Stimulated activated CD4-positive, alpha-beta T cell treated with anti-CD3 and anti-CD28 coated beads, Interleukin-1b, Interleukin-23, amount 100 ng/mL, for 4 hours (primary cell): ENCODE measurements at regions not wholly inside any gene's neighbourhood (a gene's known extent, or its start where the extent isn't known, plus 50 kb on each side); places are given as distances from the start of the nearest gene placed in this dataset.
"Not testable (repeated sequence)": the region's sequence is repeated elsewhere in the genome, so short reads cannot be mapped to it uniquely, and the experiment has no call there.

ENCODE experiments used
- DNase-seq, 2 donors: peaks; one replicate each; pipeline ENCODE4 v3.0.0-alpha.2; 2020; ENCODE audit warnings: low read depth in 2 of 2

DNA sequence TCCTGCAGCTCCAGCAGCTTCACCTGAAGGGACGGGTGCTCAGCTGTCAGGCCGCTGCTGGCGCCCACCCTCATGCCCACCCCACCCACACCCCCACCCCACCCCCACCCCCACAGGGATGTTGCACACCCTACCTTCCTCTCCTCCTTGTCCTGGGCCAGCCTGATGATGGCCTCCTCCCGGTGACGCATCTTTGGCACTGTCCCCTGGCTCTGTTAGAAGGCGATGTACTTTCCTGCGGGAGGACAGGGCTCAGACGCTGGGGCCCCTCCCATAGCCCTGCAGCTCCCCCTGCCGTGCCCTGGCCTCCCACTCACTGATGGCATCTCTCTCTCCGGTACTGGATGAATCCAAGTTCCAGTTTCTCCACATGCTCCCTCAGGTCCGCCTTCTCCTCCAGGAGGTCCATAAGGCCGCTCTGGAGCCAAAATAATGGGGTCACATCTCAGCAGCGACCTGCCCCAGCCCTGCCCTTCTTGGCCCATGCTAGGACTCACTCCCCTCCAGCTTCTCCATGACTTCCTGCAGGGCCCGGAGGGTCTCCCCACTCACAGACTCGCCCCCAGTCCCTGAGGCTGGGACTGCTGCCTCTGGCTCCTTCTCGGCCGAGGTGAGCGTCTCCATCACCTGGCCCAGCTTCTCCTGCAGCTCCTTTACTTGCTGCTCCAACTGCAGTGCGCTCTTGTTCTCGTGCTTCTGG lies 55.2 kb downstream of the GOLGA8B start:
- not testable (repeated sequence) for DNase-seq

DNA sequence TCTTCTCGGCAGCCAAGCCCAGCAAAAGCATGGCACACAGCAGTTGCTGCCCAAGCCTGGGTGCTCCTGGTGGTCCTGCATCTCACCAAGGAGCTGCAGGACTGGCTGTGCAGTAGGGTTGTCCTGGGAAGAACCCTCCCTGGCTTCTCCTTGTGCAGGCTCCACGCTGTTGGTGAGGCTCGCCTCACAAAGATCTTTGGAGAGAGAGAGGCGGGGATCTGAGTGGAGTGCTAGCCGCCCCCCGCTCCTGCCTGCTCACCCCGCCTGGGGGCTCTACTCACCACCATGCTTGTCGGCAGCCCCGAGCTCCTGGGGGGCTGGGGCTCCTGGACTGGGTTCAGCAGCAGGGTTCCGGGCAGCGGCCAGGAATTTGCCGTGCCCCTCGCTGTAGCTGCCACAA lies 55.8 kb downstream of the GOLGA8B start:
- not testable (repeated sequence) for DNase-seq

DNA sequence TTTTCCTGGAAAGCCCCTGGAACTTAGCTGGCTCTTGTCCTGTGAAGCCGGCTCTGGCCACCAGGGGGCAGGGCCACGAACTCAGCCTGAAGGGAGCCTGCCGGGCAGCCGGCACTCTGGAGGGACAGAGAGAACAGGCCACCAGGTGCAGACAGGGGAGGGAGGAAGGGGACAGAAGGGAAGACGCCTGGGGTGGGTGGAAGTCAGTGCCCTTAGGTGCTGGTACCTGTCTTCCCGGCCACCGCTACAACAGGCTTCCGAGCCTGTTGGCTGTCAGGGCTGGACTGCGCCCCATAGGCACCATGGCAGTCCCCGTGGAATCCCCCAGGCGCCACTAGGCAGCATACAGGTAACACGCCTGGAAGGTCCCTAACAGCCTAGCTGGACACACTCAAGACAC lies 59.6 kb downstream of the GOLGA8B start:
- not testable (repeated sequence) for DNase-seq

- DNase-seq = not testable (repeated sequence)
Observed at GRCh38 chr15:34522601-34523000, 60.9 kb downstream of the GOLGA8B start.

DNA sequence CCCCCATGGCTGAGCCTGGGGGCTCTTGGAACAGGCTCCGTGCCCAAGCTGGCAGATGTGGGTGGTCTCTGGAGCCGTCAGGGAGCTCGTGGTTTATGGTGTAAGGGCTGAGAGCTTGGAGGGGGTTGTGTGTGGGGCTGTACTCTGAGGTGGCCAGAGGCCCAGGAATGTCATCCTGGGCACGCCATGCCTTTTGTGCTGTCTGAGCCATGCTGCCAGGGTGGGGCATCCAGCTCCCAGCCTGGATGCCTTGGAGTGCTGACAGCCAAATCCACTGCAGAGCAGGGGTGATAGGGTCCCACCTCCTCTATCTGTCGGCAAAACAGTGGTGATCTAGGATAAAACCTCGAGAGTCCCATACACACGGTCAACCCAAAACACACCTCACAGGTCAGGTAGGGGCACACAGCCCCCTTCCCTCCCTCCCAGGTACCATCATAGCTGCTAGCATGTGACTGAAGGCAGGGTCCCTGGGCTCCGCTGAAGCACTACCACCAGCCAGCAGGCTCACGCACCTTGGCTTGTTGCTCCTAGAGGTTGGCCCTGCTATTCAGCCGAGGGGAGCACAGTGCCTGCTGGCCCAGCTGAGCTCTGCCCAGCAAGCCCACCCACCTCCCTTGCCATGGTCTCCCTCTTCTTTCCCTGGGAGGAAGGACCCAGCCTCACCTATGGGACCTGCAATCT lies 61.5 kb downstream of the GOLGA8B start:
- not testable (repeated sequence) for DNase-seq

GRCh38 chr15:34520566-34520965 lies 62.9 kb downstream of the GOLGA8B start:
- DNase-seq = no peak

GRCh38 chr15:34520010-34520409 lies 63.4 kb downstream of the GOLGA8B start:
- not testable (repeated sequence) for DNase-seq

DNA sequence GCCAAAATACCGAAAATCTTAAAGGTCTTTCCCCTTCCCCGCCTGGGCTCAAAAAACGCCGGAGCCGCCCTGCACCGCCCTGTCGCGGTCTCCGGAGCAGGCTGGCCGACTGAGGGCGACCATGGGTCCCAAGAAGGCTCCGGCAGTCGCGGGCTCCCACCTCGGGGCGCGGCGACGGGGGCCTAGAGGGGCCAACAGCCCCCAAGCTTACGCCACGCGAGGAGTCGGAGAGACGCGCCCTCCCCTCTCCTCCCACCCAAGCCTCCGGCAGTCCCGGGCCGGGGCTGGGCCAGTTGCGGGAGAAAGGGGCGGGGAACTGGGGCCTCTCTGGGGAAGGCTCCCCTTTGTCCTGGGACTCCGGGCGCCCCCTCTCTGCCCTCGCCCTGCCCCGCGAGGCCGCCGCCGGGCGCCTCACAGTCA lies 69.2 kb downstream of the GOLGA8B start:
- DNase-seq = peak in 1 of 2 donors; percentile 15

- DNase-seq = no peak
Observed at GRCh38 chr15:34512628-34513027, 70.8 kb downstream of the GOLGA8B start.

DNA sequence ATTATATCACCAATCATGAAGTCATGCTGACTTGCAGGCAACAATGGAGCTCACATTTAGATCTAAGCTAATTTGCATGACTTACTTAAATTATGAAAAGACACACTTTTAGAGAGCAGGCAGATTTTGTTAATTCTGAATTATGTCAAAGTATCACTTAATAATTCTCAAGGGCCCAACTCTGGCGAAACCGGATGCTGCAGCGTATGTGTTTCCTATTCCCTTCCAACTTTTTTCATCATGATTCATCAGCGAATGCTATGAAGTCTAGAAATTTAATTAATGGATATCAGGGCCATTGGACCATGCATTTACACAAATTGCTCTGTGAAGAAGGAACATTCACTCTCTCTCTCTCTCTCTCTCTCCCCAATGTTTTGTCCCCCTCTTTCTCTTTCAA lies 63.5 kb upstream of the GOLGA8A start:
- no peak for DNase-seq

DNA sequence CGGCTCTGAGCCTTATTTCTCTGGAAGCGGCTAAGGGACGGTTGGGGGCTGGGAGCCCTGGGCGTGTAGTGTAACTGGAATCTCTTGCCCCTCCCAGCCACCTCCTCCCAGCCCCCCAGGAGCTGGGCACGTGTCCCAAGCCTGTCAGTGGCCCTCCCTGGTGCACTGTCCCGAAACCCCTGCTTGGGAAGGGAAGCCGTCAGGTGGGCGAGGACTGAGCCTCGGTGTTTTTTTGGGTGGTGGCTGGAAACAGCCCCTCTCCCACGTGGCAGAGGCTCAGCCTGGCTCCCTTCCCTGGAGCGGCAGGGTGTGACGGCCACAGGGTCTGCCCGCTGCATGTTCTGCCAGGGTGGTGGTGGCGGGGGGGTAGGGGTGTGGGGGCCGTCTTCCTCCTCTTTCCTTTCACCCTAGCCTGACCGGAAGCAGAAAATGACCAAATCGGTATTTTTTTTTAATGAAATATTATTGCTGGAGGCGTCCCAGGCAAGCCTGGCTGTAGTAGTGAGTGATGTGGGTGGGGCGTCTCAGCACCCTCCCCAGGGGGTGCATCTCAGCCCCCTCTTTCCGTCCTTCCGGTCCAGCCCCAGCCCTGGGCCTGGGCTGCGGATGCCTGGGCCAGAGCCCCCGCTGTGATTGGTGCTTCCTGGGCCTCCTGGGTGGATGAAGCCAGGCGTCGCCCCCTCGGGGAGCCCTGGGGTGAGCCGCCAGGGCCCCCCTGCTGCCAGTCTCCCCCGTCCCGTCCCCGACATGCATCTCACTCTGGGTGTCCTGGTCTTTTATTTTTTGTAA lies 58.8 kb upstream of the GOLGA8A start:
- DNase-seq = no peak

DNA sequence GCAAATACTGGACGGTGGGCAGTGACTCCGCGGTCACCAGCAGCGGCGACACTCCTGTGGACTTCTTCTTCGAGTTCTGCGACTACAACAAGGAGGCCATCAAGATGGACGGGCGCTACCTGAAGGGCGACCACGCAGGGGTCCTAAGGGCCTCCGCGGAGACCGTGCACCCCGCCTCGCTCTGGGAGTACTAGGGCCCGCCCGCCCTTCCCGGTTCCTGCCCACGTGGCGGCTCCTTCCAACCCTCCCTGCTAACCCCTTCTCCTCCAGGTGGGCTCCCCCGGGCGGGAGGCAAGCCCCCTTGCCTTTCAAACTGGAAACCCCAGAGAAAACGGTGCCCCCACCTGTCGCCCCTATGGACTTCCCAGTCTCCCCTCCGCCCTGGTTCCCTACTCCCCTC lies 58.1 kb upstream of the GOLGA8A start:
- DNase-seq = not testable (repeated sequence)

DNA sequence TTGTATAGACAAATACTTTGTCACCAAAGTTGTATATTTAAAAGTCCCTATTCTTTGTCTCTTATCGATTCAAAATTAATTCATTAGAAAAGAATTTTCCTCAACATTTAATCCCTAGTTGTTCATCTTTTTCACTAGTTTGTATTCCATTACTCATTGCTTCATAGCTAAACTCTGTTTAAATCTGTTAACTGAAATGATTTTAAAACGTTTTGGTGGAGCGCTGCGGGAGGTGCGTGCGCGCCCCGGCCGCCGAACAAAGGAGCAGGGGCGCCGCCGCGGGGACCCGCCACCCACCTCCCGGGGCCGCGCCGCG lies 56.4 kb upstream of the GOLGA8A start:
- no peak for DNase-seq

DNA sequence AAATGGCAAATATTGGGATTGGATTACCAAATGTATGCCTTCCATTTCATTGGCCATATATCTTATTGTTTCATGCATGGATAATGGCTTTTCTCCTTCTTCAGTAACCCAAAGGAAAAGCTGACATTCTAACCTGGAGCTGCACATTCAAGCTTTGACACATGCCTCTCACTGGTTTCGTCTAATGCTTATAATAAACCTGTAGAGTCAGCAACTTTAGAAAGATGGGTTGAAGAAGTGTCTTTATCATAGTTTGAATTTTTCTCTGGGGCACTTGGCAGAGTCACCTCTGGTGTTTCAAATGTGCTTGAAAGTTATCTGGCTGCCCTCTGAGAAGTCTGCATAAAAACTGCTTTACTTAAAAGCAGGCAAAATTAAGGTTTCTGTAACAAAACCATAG lies 55.4 kb upstream of the GOLGA8A start:
- no peak for DNase-seq

- not testable (repeated sequence) for DNase-seq
Observed at GRCh38 chr15:34491488-34491887, 53.9 kb upstream of the GOLGA8A start.

GRCh38 chr15:34490417-34491193 lies 53.0 kb upstream of the GOLGA8A start:
- DNase-seq = no peak

GRCh38 chr15:34488973-34489959 lies 51.7 kb upstream of the GOLGA8A start:
- not testable (repeated sequence) for DNase-seq
